Kidney (tissue), 13 donors: ENCODE measurements at regions not wholly inside any gene's neighbourhood (a gene's known extent, or its start where the extent isn't known, plus 50 kb on each side); places are given as distances from the start of the nearest gene placed in this dataset.

ENCODE experiments used
- DNase-seq, 5 donors: peaks; one replicate each; pipeline ENCODE4 v3.0.0-alpha.2; 2013 to 2020
- FAIRE-seq: peaks from 2 replicates; lab custom pipeline; 2012; peaks lifted over from hg19 to GRCh38; lab: Jason Lieb, UNC
- H3K27ac ChIP-seq, 2 donors: one replicate each; pipeline ENCODE4 v1.7.0; 2013; ENCODE audit warnings: low read depth in 2 of 2, low read length in 2 of 2, inconsistent platforms in 1 of 2
- H3K27me3 ChIP-seq: one replicate; pipeline ENCODE4 v1.7.1; 2013; ENCODE audit warnings: low read length, inconsistent platforms; ENCODE audit not compliant: control insufficient read depth, insufficient read depth
- H3K36me3 ChIP-seq, 3 donors: one replicate each; pipeline versions ENCODE4 v1.7.0 to v1.7.1; 2013; ENCODE audit warnings: low read length in 3 of 3, control low read depth in 1 of 3, inconsistent platforms in 1 of 3; ENCODE audit not compliant: insufficient read depth in 3 of 3, control insufficient read depth in 2 of 3
- H3K4me1 ChIP-seq, 3 donors: one replicate each; pipeline versions ENCODE4 v1.7.0 to v1.7.1; 2013; ENCODE audit warnings: low read length in 3 of 3, inconsistent platforms in 1 of 3, low read depth in 1 of 3; ENCODE audit not compliant: control insufficient read depth in 2 of 3, insufficient read depth in 2 of 3
- H3K4me3 ChIP-seq, 3 donors: one replicate each; pipeline versions ENCODE4 v1.7.0 to v1.8.1; 2013; ENCODE audit warnings: low read length in 3 of 3, control low read depth in 1 of 3, inconsistent platforms in 1 of 3
- H3K9ac ChIP-seq, 3 donors: one replicate each; pipeline versions ENCODE4 v1.7.0 to v1.7.1; 2013; ENCODE audit warnings: low read length in 3 of 3, control low read depth in 1 of 3, inconsistent platforms in 1 of 3
- H3K9me3 ChIP-seq, 3 donors: one replicate each; pipeline versions ENCODE4 v1.7.0 to v1.7.1; 2013; ENCODE audit warnings: low read length in 3 of 3, control low read depth in 1 of 3, inconsistent platforms in 1 of 3; ENCODE audit not compliant: control insufficient read depth in 2 of 3, insufficient read depth in 1 of 3
- CTCF ChIP-seq: IDR thresholded peaks from 3 replicates; pipeline ENCODE4 v1.5.1; 2012; ENCODE audit warnings: mild to moderate bottlenecking, moderate library complexity, borderline replicate concordance; ENCODE audit not compliant: insufficient read depth; ENCODE audit errors: extremely low read depth
- intact Hi-C: fragments of 100-400 bp; cut with DNase I; formaldehyde crosslinking; loops from one replicate; pipeline ENCODE4 v1.11.1; 2022
- donor health status: control.
- donor health status: control.
- donor health status: control.
- donor health status: control.
- donor health status: control.
- donor health status: DM: yes; HTN: yes; CAD: no.
- donor health status: Normal renal cell carcinoma (clear cell type).

- H3K27me3 ChIP-seq = no peaks in the 10 kb centered on the region
Measured at GRCh38 chr7:1329966-1330800, 97.5 kb downstream of the UNCX start.

GRCh38 chr7:1330801-1331425 is 98.2 kb downstream of the UNCX start:
- DNase-seq (peak in 1 of 5 donors; percentile 46), FAIRE-seq (no peak)
- intact Hi-C loops = no loop called here
- Histone ChIP-seq H3K27me3 (no peaks in the 10 kb centered on the region), H3K36me3 (no peaks in the 10 kb centered on the region), H3K9ac (no peak overlapping the region), H3K4me3 (no peak overlapping the region), H3K9me3 (no peaks in the 10 kb centered on the region), H3K27ac (no peak overlapping the region), H3K4me1 (no peaks in the 10 kb centered on the region)
- no peak for TF ChIP-seq CTCF

More at GRCh38 chr7:1329966-1330800, 97.5 kb downstream of the UNCX start:
- intact Hi-C loops = no loop called here
- H3K4me1 ChIP-seq = no peaks in the 10 kb centered on the region
- H3K4me3 ChIP-seq = no peak overlapping the region
- H3K9ac ChIP-seq = no peak overlapping the region
- no peaks in the 10 kb centered on the region for H3K9me3 ChIP-seq
- no peaks in the 10 kb centered on the region for H3K36me3 ChIP-seq
- peak in 1 of 5 donors; percentile 54 for DNase-seq
- no peak overlapping the region for H3K27ac ChIP-seq
- no peak for FAIRE-seq
- TF ChIP-seq CTCF = no peak

- Histone ChIP-seq H3K36me3 (no peaks in the 10 kb centered on the region), H3K27ac (no peak overlapping the region), H3K9me3 (peaks cover 0 to 8% (median 4%) of the 10 kb centered on the region in 3 donors), H3K4me3 (no peak overlapping the region), H3K4me1 (no peaks in the 10 kb centered on the region), H3K27me3 (no peaks in the 10 kb centered on the region), H3K9ac (no peak overlapping the region)
- DNase-seq = peak in 1 of 5 donors; percentile 41
- TF ChIP-seq CTCF = no peak
- intact Hi-C loops = no loop called here
- no peak for FAIRE-seq
Measured at GRCh38 chr7:1331561-1332467, 99.1 kb downstream of the UNCX start.
